ENCODE measurements at regions not wholly inside any gene's neighbourhood (a gene's known extent, or its start where the extent isn't known, plus 50 kb on each side); places are given as distances from the start of the nearest gene placed in this dataset.

GRCh38 chr3:106092792-106093191, 224.0 kb upstream of the CBLB start (continued):
- no peak for TF ChIP-seq ZNF114 (CRISPR knock-in tag; IDR thresholded peaks at IDR 0.05)

GRCh38 chr3:106093616-106094015, 224.8 kb upstream of the CBLB start:
- no peak overlapping the region for H3K4me3 ChIP-seq
- no peak overlapping the region for H2AFZ ChIP-seq
- no peak overlapping the region for H3K4me2 ChIP-seq
- H3K4me3 Mint-ChIP-seq = no peak overlapping the region
- TF ChIP-seq ETS1 (IDR thresholded peaks at IDR 0.05) (no peak), EZH2 (IDR thresholded peaks at IDR 0.05; ENCODE audit: low read depth, unreplicated experiment) (no peak), REST (IDR thresholded peaks at IDR 0.05; ENCODE audit: unreplicated experiment) (no peak)
- H4K20me1 ChIP-seq (replicated peaks; ENCODE audit: insufficient read depth) = no peaks in the 10 kb centered on the region
- H3K36me3 Mint-ChIP-seq (ENCODE audit: low read depth) = 0 out of 3 replicates have a peak, but pooled peaks cover 1% of the 10 kb centered on the region
- DNase-seq (ENCODE audit: low spot score) (no peak), ATAC-seq (no peak)
- H3K9me3 Mint-ChIP-seq = peaks cover 4% of the 10 kb centered on the region; the same call in 2 of the 3 replicates
- H3K27me3 Mint-ChIP-seq (ENCODE audit: insufficient read depth, low read depth, poor library complexity) = no peaks in the 10 kb centered on the region
- no peaks in the 10 kb centered on the region for H3K79me2 ChIP-seq (replicated peaks; ENCODE audit: insufficient read depth)
- no peaks in the 10 kb centered on the region for H3K36me3 ChIP-seq (ENCODE audit: insufficient read depth)
- H3K4me1 Mint-ChIP-seq = no peaks in the 10 kb centered on the region
- no peaks in the 10 kb centered on the region for H3K27me3 ChIP-seq (ENCODE audit: insufficient read depth)
- no peak overlapping the region for H3K27ac ChIP-seq (ENCODE audit: low read depth)
- no peaks in the 10 kb centered on the region for H3F3A ChIP-seq (replicated peaks; ENCODE audit: low read depth)
- 0 out of 2 replicates have a peak, but pooled peaks cover 4% of the 10 kb centered on the region for H3K9me2 ChIP-seq (ENCODE audit: insufficient read depth)
- H3K27ac Mint-ChIP-seq = no peak overlapping the region
- no peaks in the 10 kb centered on the region for H3K4me1 ChIP-seq (ENCODE audit: insufficient read depth)

GRCh38 chr3:106097817-106098435, 229.1 kb upstream of the CBLB start:
- 0 out of 2 replicates have a peak, but pooled peaks cover 3% of the 10 kb centered on the region for H3K9me2 ChIP-seq (ENCODE audit: insufficient read depth)
- ATAC-seq = no peak
- H3K9me3 Mint-ChIP-seq = peaks cover 30% of the 10 kb centered on the region
- no peak overlapping the region for H2AFZ ChIP-seq
- no peak overlapping the region for H3K4me3 Mint-ChIP-seq
- no peaks in the 10 kb centered on the region for H3K27me3 Mint-ChIP-seq (ENCODE audit: insufficient read depth, low read depth, poor library complexity)
- H3K36me3 Mint-ChIP-seq (ENCODE audit: low read depth) = peaks cover 16% of the 10 kb centered on the region
- no peak overlapping the region for H3K4me2 ChIP-seq
- H3K27ac ChIP-seq (ENCODE audit: low read depth) = no peak overlapping the region
- no peaks in the 10 kb centered on the region for H3K4me1 Mint-ChIP-seq
- H3K4me1 ChIP-seq (ENCODE audit: insufficient read depth) = no peaks in the 10 kb centered on the region
- no peak overlapping the region for H3K27ac Mint-ChIP-seq
- no peaks in the 10 kb centered on the region for H3K79me2 ChIP-seq (replicated peaks; ENCODE audit: insufficient read depth)
- no peak overlapping the region for H3K4me3 ChIP-seq
- H3K36me3 ChIP-seq (ENCODE audit: insufficient read depth) = no peaks in the 10 kb centered on the region
- H3F3A ChIP-seq (replicated peaks; ENCODE audit: low read depth) = no peaks in the 10 kb centered on the region
- H4K20me1 ChIP-seq (replicated peaks; ENCODE audit: insufficient read depth) = no peaks in the 10 kb centered on the region
- DNase-seq (ENCODE audit: low spot score) = no peak
- H3K27me3 ChIP-seq (ENCODE audit: insufficient read depth) = no peaks in the 10 kb centered on the region
- TF ChIP-seq STAT1 (IDR thresholded peaks at IDR 0.05; ENCODE audit: unreplicated experiment) = no peak
- TF ChIP-seq JUNB (IDR thresholded peaks at IDR 0.05; ENCODE audit: unreplicated experiment) = no peak
- TF ChIP-seq POLR2AphosphoS5 (IDR thresholded peaks at IDR 0.05; ENCODE audit: low read depth) = no peak
- TF ChIP-seq ZNF331 (CRISPR knock-in tag; IDR thresholded peaks at IDR 0.05; ENCODE audit: low read depth) = no peak
- TF ChIP-seq EZH2 (IDR thresholded peaks at IDR 0.05; ENCODE audit: low read depth, unreplicated experiment) = no peak
- TF ChIP-seq ZNF462 (CRISPR knock-in tag; IDR thresholded peaks at IDR 0.05) = no peak

Measured in GM23338 (cell line).